ENCODE measurements at regions not wholly inside any gene's neighbourhood (a gene's known extent, or its start where the extent isn't known, plus 50 kb on each side); places are given as distances from the start of the nearest gene placed in this dataset.
A peak's percentile ranks its signal among the peaks of the same experiment; 100 is the strongest.

- H3K27me3 ChIP-seq, result no peaks in the 10 kb centered on the region
- intact Hi-C loops (cut with DNase I; ENCODE audit: low total_unique reads), result no loop called here
- H3K27ac ChIP-seq, result no peak overlapping the region
Observed at GRCh38 chr4:145351922-145352321, 129.7 kb upstream of the SMAD1 start.

GRCh38 chr4:145351162-145351561 lies 130.5 kb upstream of the SMAD1 start:
- 72 to 86% methylated on average over 2 of the region's 2 CpGs for WGBS, 2 donors
- Histone ChIP-seq H3K27me3 (no peaks in the 10 kb centered on the region), H3K9me3 (no peaks in the 10 kb centered on the region), H3K4me1 (no peaks in the 10 kb centered on the region), H3K36me3 (ENCODE audit: low read depth, missing control alignments) (no peaks in the 10 kb centered on the region), H3K27ac (no peak overlapping the region), H3K4me3 (no peak overlapping the region)
- TF ChIP-seq CTCF (IDR thresholded peaks at IDR 0.05) (no peak), POLR2A (IDR thresholded peaks at IDR 0.05) (no peak)
- intact Hi-C loops (cut with DNase I; ENCODE audit: low total_unique reads), result no loop called here
- DNase-seq, result no peak

More at GRCh38 chr4:145351922-145352321, 129.7 kb upstream of the SMAD1 start:
- DNase-seq, result no peak
- no peak overlapping the region for H3K4me3 ChIP-seq
- WGBS, 2 donors, result 87 to 100% methylated on average over 1 of the region's 1 CpG
- H3K36me3 ChIP-seq (ENCODE audit: low read depth, missing control alignments), result no peaks in the 10 kb centered on the region
- no peaks in the 10 kb centered on the region for H3K4me1 ChIP-seq
- H3K9me3 ChIP-seq, result no peaks in the 10 kb centered on the region
- TF ChIP-seq POLR2A (IDR thresholded peaks at IDR 0.05) (no peak), CTCF (IDR thresholded peaks at IDR 0.05) (no peak)

DNA sequence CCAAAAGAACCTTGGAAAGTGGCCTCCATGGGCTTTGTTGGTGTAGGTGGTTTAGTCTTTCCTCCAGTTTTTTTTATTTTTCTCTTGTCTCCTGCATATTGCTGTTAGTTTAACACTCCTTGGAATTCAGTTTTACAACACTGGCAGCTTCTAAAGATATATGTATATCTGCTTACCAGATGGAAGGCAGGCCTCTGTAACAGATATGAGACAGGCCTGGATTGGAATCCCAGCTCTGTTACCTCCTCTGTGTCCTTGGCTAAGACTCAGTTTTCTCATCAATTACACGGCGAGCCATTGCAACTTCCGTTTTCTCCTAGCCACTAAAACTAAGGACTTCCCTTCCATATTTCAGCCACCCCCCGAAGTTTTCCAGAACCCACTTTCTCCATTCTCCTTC lies 133.4 kb upstream of the SMAD1 start:
- DNase-seq, result no peak
- intact Hi-C loops (cut with DNase I; ENCODE audit: low total_unique reads), result no loop called here
- TF ChIP-seq POLR2A (IDR thresholded peaks at IDR 0.05) (no peak), CTCF (IDR thresholded peaks at IDR 0.05) (no peak)
- Histone ChIP-seq H3K36me3 (ENCODE audit: low read depth, missing control alignments) (no peaks in the 10 kb centered on the region), H3K9me3 (no peaks in the 10 kb centered on the region), H3K4me3 (no peak overlapping the region), H3K27me3 (no peaks in the 10 kb centered on the region), H3K27ac (no peak overlapping the region), H3K4me1 (no peaks in the 10 kb centered on the region)
- 77 to 81% methylated on average over 4 of the region's 4 CpGs for WGBS, 2 donors

GRCh38 chr4:145347684-145348083 lies 134.0 kb upstream of the SMAD1 start:
- intact Hi-C loops (cut with DNase I; ENCODE audit: low total_unique reads), result no loop called here
- no peaks in the 10 kb centered on the region for H3K36me3 ChIP-seq (ENCODE audit: low read depth, missing control alignments)
- no peak overlapping the region for H3K27ac ChIP-seq
- H3K4me3 ChIP-seq, result no peak overlapping the region
- no peak for DNase-seq
- H3K4me1 ChIP-seq, result no peaks in the 10 kb centered on the region
- no peak for TF ChIP-seq CTCF (IDR thresholded peaks at IDR 0.05)
- no peak for TF ChIP-seq POLR2A (IDR thresholded peaks at IDR 0.05)
- no peaks in the 10 kb centered on the region for H3K9me3 ChIP-seq
- 44 to 47% methylated on average over 5 of the region's 5 CpGs for WGBS, 2 donors
- no peaks in the 10 kb centered on the region for H3K27me3 ChIP-seq

- H3K27ac ChIP-seq, result no peak overlapping the region
- no peaks in the 10 kb centered on the region for H3K9me3 ChIP-seq
- intact Hi-C loops (cut with DNase I; ENCODE audit: low total_unique reads), result no loop called here
- TF ChIP-seq CTCF (IDR thresholded peaks at IDR 0.05), result no peak
- TF ChIP-seq POLR2A (IDR thresholded peaks at IDR 0.05), result no peak
- H3K4me3 ChIP-seq, result peak overlapping the region; percentile 9
- H3K36me3 ChIP-seq (ENCODE audit: low read depth, missing control alignments), result no peaks in the 10 kb centered on the region
- 66 to 80% methylated on average over 16 to 25 of the region's 25 CpGs for WGBS, 2 donors
- no peak for DNase-seq
- H3K27me3 ChIP-seq, result no peaks in the 10 kb centered on the region
- no peaks in the 10 kb centered on the region for H3K4me1 ChIP-seq
Observed at GRCh38 chr4:145346081-145346480, 135.6 kb upstream of the SMAD1 start.
